GM12801 (cell line): ENCODE measurements at regions not wholly inside any gene's neighbourhood (a gene's known extent, or its start where the extent isn't known, plus 50 kb on each side); places are given as distances from the start of the nearest gene placed in this dataset.

Experiments
- TF ChIP-seq, protein P1 (sequence below): IDR thresholded peaks from one replicate; pipeline ENCODE4 v1.5.1; 2011; ENCODE audit warnings: control low read depth; ENCODE audit not compliant: insufficient read length; ENCODE audit errors: extremely low read depth

DNA sequence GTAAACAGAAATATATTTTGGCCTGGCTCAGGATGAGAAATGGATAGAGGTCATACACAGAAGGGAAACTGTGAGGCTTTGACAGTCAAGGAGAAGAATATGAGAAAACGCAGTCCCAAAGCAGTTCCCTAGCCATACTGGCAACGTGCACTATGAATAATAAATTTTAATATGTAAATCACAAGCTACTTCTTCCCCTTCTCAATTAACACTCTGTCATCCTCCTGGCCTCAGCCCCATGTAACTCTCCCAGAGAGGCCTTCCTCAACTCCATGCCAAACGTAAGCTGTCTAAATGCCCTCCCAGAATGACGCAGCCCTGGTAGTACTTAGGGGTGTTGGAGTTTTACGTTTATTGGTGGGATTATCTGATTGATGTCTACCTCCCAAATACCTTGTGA lies 732.6 kb downstream of the LIG4 start:
- TF ChIP-seq, protein P1, sequence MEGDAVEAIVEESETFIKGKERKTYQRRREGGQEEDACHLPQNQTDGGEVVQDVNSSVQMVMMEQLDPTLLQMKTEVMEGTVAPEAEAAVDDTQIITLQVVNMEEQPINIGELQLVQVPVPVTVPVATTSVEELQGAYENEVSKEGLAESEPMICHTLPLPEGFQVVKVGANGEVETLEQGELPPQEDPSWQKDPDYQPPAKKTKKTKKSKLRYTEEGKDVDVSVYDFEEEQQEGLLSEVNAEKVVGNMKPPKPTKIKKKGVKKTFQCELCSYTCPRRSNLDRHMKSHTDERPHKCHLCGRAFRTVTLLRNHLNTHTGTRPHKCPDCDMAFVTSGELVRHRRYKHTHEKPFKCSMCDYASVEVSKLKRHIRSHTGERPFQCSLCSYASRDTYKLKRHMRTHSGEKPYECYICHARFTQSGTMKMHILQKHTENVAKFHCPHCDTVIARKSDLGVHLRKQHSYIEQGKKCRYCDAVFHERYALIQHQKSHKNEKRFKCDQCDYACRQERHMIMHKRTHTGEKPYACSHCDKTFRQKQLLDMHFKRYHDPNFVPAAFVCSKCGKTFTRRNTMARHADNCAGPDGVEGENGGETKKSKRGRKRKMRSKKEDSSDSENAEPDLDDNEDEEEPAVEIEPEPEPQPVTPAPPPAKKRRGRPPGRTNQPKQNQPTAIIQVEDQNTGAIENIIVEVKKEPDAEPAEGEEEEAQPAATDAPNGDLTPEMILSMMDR, result no peak

DNA sequence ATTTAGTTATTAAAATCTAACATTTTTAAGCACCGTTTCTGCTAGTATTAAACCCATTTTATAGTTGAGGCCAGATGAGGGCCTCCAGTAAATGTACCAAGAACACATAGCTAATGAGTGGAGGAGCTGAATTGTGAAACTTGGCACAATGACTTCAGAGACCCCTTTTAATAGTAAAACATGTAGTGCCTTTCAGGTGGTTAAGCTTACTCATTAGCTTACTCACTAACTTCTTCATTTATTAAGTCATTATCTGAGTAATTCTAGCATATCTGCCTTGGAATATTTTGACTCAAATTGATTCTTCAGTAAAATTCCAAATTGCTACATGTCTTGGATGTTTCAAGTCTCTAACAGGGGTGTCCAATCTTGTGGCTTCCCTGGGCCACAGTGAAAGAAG lies 735.2 kb downstream of the LIG4 start:
- TF ChIP-seq, protein P1, result no peak

DNA sequence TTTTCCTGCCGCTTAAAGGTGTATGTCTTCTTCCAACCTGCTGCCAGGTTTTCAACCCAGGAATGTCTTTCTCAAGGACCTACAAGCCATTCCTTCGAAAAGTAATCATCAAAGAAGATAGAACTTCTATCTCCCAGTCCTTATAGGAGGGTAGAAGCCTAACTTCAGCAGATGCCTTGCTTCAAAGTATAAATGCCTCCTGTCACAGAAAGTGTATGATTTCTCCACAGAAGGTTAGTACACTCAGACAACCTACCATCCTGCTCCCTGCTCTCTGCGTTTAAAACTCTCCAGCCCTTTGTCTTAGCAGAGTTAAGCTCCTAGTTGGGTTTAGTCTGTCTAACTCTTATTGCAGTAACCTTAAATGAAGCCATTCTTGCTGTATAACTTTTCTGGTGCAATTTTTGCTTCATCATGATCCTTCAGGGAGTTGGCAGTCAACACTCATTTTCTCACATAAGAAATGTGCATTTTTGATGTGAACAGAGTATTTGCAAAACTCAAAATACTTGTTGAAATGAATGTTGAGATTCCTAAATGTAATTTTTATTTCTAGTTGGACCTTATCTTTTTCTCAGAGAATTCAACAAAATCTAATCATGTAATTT lies 737.5 kb downstream of the LIG4 start:
- TF ChIP-seq, protein P1, result no peak

DNA sequence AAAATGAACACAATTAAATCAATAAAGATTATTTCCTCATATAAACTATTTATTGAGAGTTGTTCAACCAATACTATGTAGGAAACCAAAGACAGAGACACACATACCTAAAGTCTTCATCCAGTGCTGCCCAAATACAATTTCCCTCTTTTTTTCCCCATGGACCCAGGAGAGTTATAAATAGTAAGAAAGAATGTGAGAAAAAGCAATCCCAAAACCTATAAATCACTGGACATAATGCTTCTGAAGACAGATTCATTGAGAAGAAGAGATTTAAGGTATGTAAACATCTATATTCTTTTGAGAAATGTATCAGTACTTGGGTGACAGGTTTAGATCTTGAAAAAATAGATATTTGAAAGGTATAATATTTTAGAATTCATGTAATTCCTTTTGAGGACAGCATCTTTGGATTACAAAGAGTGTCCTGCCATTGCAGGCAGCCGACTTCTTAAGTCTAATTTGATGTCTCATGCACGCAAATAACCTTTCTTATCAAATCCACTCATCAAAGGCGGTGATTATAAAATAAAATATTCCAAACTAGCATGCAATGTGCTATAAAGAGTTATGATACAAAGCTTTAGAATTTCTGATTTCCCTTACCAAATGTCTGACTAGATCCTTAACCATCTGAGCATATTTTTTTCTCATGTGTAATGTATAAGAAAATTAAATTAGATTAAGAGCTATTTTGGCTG lies 739.4 kb downstream of the LIG4 start:
- TF ChIP-seq, protein P1, result no peak

DNA sequence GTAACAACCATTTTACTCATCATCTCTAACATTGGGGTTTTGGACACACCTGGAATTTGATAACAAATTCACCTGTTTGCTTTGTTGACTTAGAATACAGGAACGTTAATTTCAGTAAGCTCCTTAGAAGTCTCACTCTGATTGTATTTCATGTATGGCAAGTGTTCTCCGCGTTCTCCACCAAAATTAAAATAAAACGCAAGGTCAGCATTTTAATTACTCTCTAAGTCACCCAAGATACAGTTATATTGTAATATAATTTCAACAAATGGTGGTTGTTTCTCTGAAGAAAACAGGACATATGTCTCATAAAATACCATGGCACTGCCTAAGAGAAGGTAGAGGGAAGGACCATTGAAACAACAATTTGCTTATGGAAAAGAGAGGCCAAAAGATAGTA lies 742.1 kb downstream of the LIG4 start:
- TF ChIP-seq, protein P1, result no peak

DNA sequence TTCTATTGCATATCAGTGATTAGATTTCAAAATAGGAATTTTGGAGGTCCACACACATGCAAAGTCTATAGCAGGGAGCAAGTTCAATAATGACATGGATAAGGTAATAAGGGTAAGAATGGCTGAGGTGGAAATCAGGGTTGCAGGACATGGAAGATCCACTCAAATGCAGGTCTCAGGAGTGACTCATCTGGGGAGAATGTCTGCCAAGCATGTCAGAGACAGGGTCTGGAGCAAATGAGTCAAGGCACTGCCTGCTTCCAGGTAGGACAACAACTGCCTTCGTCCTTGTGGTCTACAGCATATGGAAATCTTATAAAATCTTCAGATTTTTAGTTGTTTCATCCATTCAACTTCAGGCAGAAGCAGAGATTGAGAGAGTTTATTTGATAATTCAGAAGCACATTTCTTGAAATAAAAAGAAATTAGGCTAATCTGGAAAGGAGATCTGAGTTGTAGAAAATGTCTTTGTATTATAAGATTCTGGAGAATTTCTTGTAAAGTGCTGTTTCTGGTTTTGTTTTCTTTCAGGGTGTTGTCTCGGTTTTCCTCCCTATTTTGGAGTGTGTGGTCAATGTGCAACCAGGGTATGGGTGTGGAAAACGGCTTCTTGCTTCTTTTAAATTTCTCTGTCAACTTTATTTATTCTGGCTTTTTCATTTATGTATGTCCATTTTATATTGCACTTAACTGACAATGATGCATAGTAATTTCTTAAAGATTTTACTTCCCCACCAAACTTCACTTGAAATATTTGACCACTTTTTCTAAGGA lies 748.8 kb downstream of the LIG4 start:
- TF ChIP-seq, protein P1, result no peak

DNA sequence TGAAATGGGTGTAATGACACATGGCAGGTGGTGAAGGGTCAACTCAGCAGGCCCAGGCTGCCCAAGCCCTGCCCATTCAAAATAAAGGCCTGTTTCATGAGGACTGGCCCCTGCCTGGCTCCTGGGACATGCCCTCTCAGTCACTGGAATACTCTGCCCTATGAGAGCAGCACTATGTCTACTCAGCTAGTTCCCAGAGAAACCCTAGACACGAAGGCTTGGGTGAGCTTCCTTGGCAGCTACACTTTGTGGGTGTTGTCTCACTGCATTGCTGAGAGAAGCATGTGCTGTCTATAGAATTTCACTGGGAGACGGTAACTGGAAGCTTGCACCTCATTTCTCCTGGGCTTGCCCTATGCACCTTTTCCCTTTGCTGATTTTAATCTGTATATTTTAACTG lies 752.8 kb downstream of the LIG4 start:
- TF ChIP-seq, protein P1, result no peak
